ENCODE measurements at regions not wholly inside any gene's neighbourhood (a gene's known extent, or its start where the extent isn't known, plus 50 kb on each side); places are given as distances from the start of the nearest gene placed in this dataset.

- Histone ChIP-seq H3K9ac (ENCODE audit: insufficient read depth, low read length, poor library complexity, severe bottlenecking) (no peak overlapping the region), H3K36me3 (replicated peaks in 1 of 2; ENCODE audit: control insufficient read depth in 1 of 2, insufficient read depth in 2 of 2, low read length in 2 of 2) (no peaks in the 10 kb centered on the region), H3K79me2 (ENCODE audit: insufficient read depth, low read length) (no peaks in the 10 kb centered on the region), H3K4me3 (replicated peaks in 1 of 3; ENCODE audit: low read depth in 2 of 3, low read length in 3 of 3) (no peak overlapping the region), H3K4me2 (replicated peaks; ENCODE audit: extremely low read depth, low read length, poor library complexity, severe bottlenecking) (no peak overlapping the region), H3K27me3 (ENCODE audit: control insufficient read depth in 2 of 2, insufficient read depth in 2 of 2, low read length in 2 of 2) (no peaks in the 10 kb centered on the region), H3K27ac (ENCODE audit: low read depth in 1 of 2, low read length in 2 of 2) (no peak overlapping the region), H3K9me3 (replicated peaks in 1 of 2; ENCODE audit: control insufficient read depth in 1 of 2, insufficient read depth in 1 of 2, low read length in 2 of 2) (no peaks in the 10 kb centered on the region), H4K20me1 (ENCODE audit: insufficient read depth, low read length) (no peaks in the 10 kb centered on the region), H2AFZ (ENCODE audit: insufficient read depth, low read depth, low read length, poor library complexity, severe bottlenecking) (no peak overlapping the region), H3K4me1 (ENCODE audit: control insufficient read depth in 1 of 2, insufficient read depth in 2 of 2, low read length in 2 of 2) (no peaks in the 10 kb centered on the region)
- H3K4me3 Mint-ChIP-seq, result no peak overlapping the region
- 85% methylated on average over 3 of the region's 3 CpGs for WGBS (ENCODE audit: insufficient coverage)
- TF ChIP-seq CTCF (IDR thresholded peaks at IDR 0.05), result no peak
- DNase-seq, result no peak
- H3K9me3 Mint-ChIP-seq, result peaks cover 0 to 8% (median under 1%) of the 10 kb centered on the region in 7 donors
- intact Hi-C loops (cut with micrococcal nuclease), result no loop called here
- H3K4me1 Mint-ChIP-seq, result no peaks in the 10 kb centered on the region
- H3K36me3 Mint-ChIP-seq, result no peaks in the 10 kb centered on the region
- H3K27me3 Mint-ChIP-seq (ENCODE audit: low read depth in 3 of 3), result peaks cover 0 to 10% (median 0%) of the 10 kb centered on the region in 3 donors
- no peak overlapping the region for H3K27ac Mint-ChIP-seq
Observed at GRCh38 chr9:95810133-95810532, 65.4 kb upstream of the ERCC6L2 start.

- H4K20me1 ChIP-seq (ENCODE audit: insufficient read depth, low read length), result no peaks in the 10 kb centered on the region
- H3K9me3 ChIP-seq (replicated peaks in 1 of 2; ENCODE audit: control insufficient read depth in 1 of 2, insufficient read depth in 1 of 2, low read length in 2 of 2), result no peaks in the 10 kb centered on the region
- no peak overlapping the region for H3K4me2 ChIP-seq (replicated peaks; ENCODE audit: extremely low read depth, low read length, poor library complexity, severe bottlenecking)
- H3K9ac ChIP-seq (ENCODE audit: insufficient read depth, low read length, poor library complexity, severe bottlenecking), result no peak overlapping the region
- intact Hi-C loops (cut with micrococcal nuclease), result no loop called here
- H3K27ac Mint-ChIP-seq, result no peak overlapping the region
- H3K4me3 ChIP-seq (replicated peaks in 1 of 3; ENCODE audit: low read depth in 2 of 3, low read length in 3 of 3), result no peak overlapping the region
- no peak overlapping the region for H2AFZ ChIP-seq (ENCODE audit: insufficient read depth, low read depth, low read length, poor library complexity, severe bottlenecking)
- WGBS (ENCODE audit: insufficient coverage), result no CpG with 5 or more reads among the region's 2 CpGs
- H3K79me2 ChIP-seq (ENCODE audit: insufficient read depth, low read length), result no peaks in the 10 kb centered on the region
- DNase-seq, result no peak
- no peaks in the 10 kb centered on the region for H3K27me3 ChIP-seq (ENCODE audit: control insufficient read depth in 2 of 2, insufficient read depth in 2 of 2, low read length in 2 of 2)
- H3K36me3 Mint-ChIP-seq, result no peaks in the 10 kb centered on the region
- peaks cover 0 to 10% (median 0%) of the 10 kb centered on the region in 3 donors for H3K27me3 Mint-ChIP-seq (ENCODE audit: low read depth in 3 of 3)
- H3K36me3 ChIP-seq (replicated peaks in 1 of 2; ENCODE audit: control insufficient read depth in 1 of 2, insufficient read depth in 2 of 2, low read length in 2 of 2), result no peaks in the 10 kb centered on the region
- H3K4me1 ChIP-seq (ENCODE audit: control insufficient read depth in 1 of 2, insufficient read depth in 2 of 2, low read length in 2 of 2), result no peaks in the 10 kb centered on the region
- peaks cover 0 to 8% (median 0%) of the 10 kb centered on the region in 7 donors for H3K9me3 Mint-ChIP-seq
- no peak overlapping the region for H3K4me3 Mint-ChIP-seq
- no peak overlapping the region for H3K27ac ChIP-seq (ENCODE audit: low read depth in 1 of 2, low read length in 2 of 2)
- TF ChIP-seq CTCF (IDR thresholded peaks at IDR 0.05), result no peak
- H3K4me1 Mint-ChIP-seq, result no peaks in the 10 kb centered on the region
Observed at GRCh38 chr9:95809686-95810085, 65.8 kb upstream of the ERCC6L2 start.
